ENCODE measurements at regions not wholly inside any gene's neighbourhood (a gene's known extent, or its start where the extent isn't known, plus 50 kb on each side); places are given as distances from the start of the nearest gene placed in this dataset.
"Not testable (repeated sequence)": the region's sequence is repeated elsewhere in the genome, so short reads cannot be mapped to it uniquely, and the experiment has no call there.

DNA sequence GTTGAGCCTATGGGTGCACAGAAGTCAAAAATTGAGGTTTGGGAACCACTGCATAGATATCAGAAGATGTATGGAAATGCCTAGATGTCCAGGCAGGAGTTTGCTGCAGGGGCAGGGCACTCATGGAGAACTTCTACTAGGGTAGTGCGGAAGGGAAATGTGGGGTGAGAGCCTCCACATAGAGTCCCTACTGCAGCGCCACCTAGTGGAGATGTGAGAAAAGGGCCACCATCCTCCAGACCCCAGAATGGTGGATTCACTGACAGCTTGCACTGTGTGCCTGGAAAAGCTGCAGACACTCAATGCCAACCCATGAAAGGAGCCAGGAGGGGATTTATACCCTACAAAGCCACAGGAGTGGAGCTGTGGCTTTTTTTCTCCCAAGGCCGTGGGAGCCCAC, 133.7 kb downstream of the DEFB131A start:
- not testable (repeated sequence) for TF ChIP-seq POLR2A (IDR thresholded peaks at IDR 0.05)
- TF ChIP-seq, protein P1, sequence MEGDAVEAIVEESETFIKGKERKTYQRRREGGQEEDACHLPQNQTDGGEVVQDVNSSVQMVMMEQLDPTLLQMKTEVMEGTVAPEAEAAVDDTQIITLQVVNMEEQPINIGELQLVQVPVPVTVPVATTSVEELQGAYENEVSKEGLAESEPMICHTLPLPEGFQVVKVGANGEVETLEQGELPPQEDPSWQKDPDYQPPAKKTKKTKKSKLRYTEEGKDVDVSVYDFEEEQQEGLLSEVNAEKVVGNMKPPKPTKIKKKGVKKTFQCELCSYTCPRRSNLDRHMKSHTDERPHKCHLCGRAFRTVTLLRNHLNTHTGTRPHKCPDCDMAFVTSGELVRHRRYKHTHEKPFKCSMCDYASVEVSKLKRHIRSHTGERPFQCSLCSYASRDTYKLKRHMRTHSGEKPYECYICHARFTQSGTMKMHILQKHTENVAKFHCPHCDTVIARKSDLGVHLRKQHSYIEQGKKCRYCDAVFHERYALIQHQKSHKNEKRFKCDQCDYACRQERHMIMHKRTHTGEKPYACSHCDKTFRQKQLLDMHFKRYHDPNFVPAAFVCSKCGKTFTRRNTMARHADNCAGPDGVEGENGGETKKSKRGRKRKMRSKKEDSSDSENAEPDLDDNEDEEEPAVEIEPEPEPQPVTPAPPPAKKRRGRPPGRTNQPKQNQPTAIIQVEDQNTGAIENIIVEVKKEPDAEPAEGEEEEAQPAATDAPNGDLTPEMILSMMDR (IDR thresholded peaks at IDR 0.05), result not testable (repeated sequence)
